ENCODE measurements at regions not wholly inside any gene's neighbourhood (a gene's known extent, or its start where the extent isn't known, plus 50 kb on each side); places are given as distances from the start of the nearest gene placed in this dataset.

GRCh38 chr13:63463782-63464610 is 2048.3 kb upstream of the PCDH20 start:
- TF ChIP-seq FOXA1 (IDR thresholded peaks at IDR 0.05): no peak
- TF ChIP-seq LEF1 (IDR thresholded peaks at IDR 0.05; ENCODE audit: borderline replicate concordance): no peak
- TF ChIP-seq CTBP1 (IDR thresholded peaks at IDR 0.05; ENCODE audit: borderline replicate concordance): no peak
- no peak for TF ChIP-seq PKNOX1 (IDR thresholded peaks at IDR 0.05)
- no peak for TF ChIP-seq L3MBTL2 (conservative IDR thresholded peaks at IDR 0.05)
- TF ChIP-seq ELF4 (IDR thresholded peaks at IDR 0.05): no peak
- TF ChIP-seq FOXM1 (IDR thresholded peaks at IDR 0.05; ENCODE audit: borderline replicate concordance): no peak
- TF ChIP-seq SUZ12 (IDR thresholded peaks at IDR 0.05): no peak
- no peak for TF ChIP-seq HDGF (IDR thresholded peaks at IDR 0.05; ENCODE audit: borderline replicate concordance)
- no peak for TF ChIP-seq ARNT (IDR thresholded peaks at IDR 0.05)
- no peak for TF ChIP-seq FOXK2 (IDR thresholded peaks at IDR 0.05)
- TF ChIP-seq NFRKB (IDR thresholded peaks at IDR 0.05): no peak

GRCh38 chr13:63460462-63461090 is 2044.9 kb upstream of the PCDH20 start:
- ChIA-PET CTCF (no interaction called here), POLR2A (interaction anchor here (0.6 kb wide), 1 partner anchor 36 kb away, joined by 4 read pairs; no protein-coding TSS in a partner anchor)
- DNase-seq (ENCODE audit: extremely low spot score): no peak
- no peak for TF ChIP-seq FOXA1 (IDR thresholded peaks at IDR 0.05)
- TF ChIP-seq ZNF384 (IDR thresholded peaks at IDR 0.05): no peak
- TF ChIP-seq LEF1 (IDR thresholded peaks at IDR 0.05; ENCODE audit: borderline replicate concordance): no peak
- TF ChIP-seq ARNT (IDR thresholded peaks at IDR 0.05): no peak
- no peak for TF ChIP-seq ELF4 (IDR thresholded peaks at IDR 0.05)
- no peak for TF ChIP-seq FOXM1 (IDR thresholded peaks at IDR 0.05; ENCODE audit: borderline replicate concordance)
- no peak for TF ChIP-seq SUZ12 (IDR thresholded peaks at IDR 0.05)
- TF ChIP-seq BHLHE40 (IDR thresholded peaks at IDR 0.05; ENCODE audit: borderline replicate concordance): no peak
- no peak for TF ChIP-seq NFRKB (IDR thresholded peaks at IDR 0.05)
- no peak for TF ChIP-seq PKNOX1 (IDR thresholded peaks at IDR 0.05)
- TF ChIP-seq CTBP1 (IDR thresholded peaks at IDR 0.05; ENCODE audit: borderline replicate concordance): no peak
- TF ChIP-seq L3MBTL2 (conservative IDR thresholded peaks at IDR 0.05): no peak
- TF ChIP-seq FOXK2 (IDR thresholded peaks at IDR 0.05): no peak
- no peak for TF ChIP-seq TARDBP (IDR thresholded peaks at IDR 0.05)
- TF ChIP-seq SP1 (IDR thresholded peaks at IDR 0.05): no peak
- no peak for TF ChIP-seq HDGF (IDR thresholded peaks at IDR 0.05; ENCODE audit: borderline replicate concordance)

More at GRCh38 chr13:63463782-63464610, 2048.3 kb upstream of the PCDH20 start:
- ChIA-PET POLR2A (no interaction called here), CTCF (no interaction called here)
- DNase-seq (ENCODE audit: extremely low spot score): no peak

- no peak for TF ChIP-seq SP1 (IDR thresholded peaks at IDR 0.05)
- TF ChIP-seq NFRKB (IDR thresholded peaks at IDR 0.05): no peak
- TF ChIP-seq TARDBP (IDR thresholded peaks at IDR 0.05): no peak
- TF ChIP-seq FOXK2 (IDR thresholded peaks at IDR 0.05): no peak
- TF ChIP-seq LEF1 (IDR thresholded peaks at IDR 0.05; ENCODE audit: borderline replicate concordance): no peak
- TF ChIP-seq SUZ12 (IDR thresholded peaks at IDR 0.05): no peak
- TF ChIP-seq ELF4 (IDR thresholded peaks at IDR 0.05): no peak
- no peak for TF ChIP-seq L3MBTL2 (conservative IDR thresholded peaks at IDR 0.05)
- TF ChIP-seq CTBP1 (IDR thresholded peaks at IDR 0.05; ENCODE audit: borderline replicate concordance): no peak
- TF ChIP-seq FOXM1 (IDR thresholded peaks at IDR 0.05; ENCODE audit: borderline replicate concordance): no peak
- TF ChIP-seq PKNOX1 (IDR thresholded peaks at IDR 0.05): no peak
- TF ChIP-seq BHLHE40 (IDR thresholded peaks at IDR 0.05; ENCODE audit: borderline replicate concordance): no peak
- no peak for TF ChIP-seq ZNF384 (IDR thresholded peaks at IDR 0.05)
- TF ChIP-seq HDGF (IDR thresholded peaks at IDR 0.05; ENCODE audit: borderline replicate concordance): no peak
- no peak for TF ChIP-seq ARNT (IDR thresholded peaks at IDR 0.05)
- no peak for TF ChIP-seq FOXA1 (IDR thresholded peaks at IDR 0.05)
- ChIA-PET CTCF (no interaction called here), POLR2A (no interaction called here)
- DNase-seq (ENCODE audit: extremely low spot score): no peak
Observed at GRCh38 chr13:63457186-63457585, 2041.5 kb upstream of the PCDH20 start.

- DNase-seq (ENCODE audit: extremely low spot score): peak; percentile 51
- CTCF ChIA-PET: interaction anchor here (0.6 to 0.7 kb wide), 4 partner anchors 9 to 943 kb away, joined by 3 to 7 read pairs (median 4); no protein-coding TSS in a partner anchor
- POLR2A ChIA-PET: no interaction called here
- TF ChIP-seq HDGF (IDR thresholded peaks at IDR 0.05; ENCODE audit: borderline replicate concordance): no peak
- TF ChIP-seq ZNF384 (IDR thresholded peaks at IDR 0.05): peak; percentile 91
Observed at GRCh38 chr13:63455938-63456337, 2040.3 kb upstream of the PCDH20 start.

- ChIA-PET POLR2A (no interaction called here), CTCF (no interaction called here)
- DNase-seq (ENCODE audit: extremely low spot score): peak; percentile 53
- TF ChIP-seq SUZ12 (IDR thresholded peaks at IDR 0.05) (no peak), HDGF (IDR thresholded peaks at IDR 0.05; ENCODE audit: borderline replicate concordance) (no peak), CTBP1 (IDR thresholded peaks at IDR 0.05; ENCODE audit: borderline replicate concordance) (peak; percentile 72), SP1 (IDR thresholded peaks at IDR 0.05) (no peak), BHLHE40 (IDR thresholded peaks at IDR 0.05; ENCODE audit: borderline replicate concordance) (no peak), ZNF384 (IDR thresholded peaks at IDR 0.05) (peak; percentile 73), FOXA1 (IDR thresholded peaks at IDR 0.05) (no peak), PKNOX1 (IDR thresholded peaks at IDR 0.05) (peak; percentile 95), FOXM1 (IDR thresholded peaks at IDR 0.05; ENCODE audit: borderline replicate concordance) (no peak)
Observed at GRCh38 chr13:63449550-63449949, 2033.9 kb upstream of the PCDH20 start.

Measured in HEK293T (cell line).